ENCODE measurements at regions not wholly inside any gene's neighbourhood (a gene's known extent, or its start where the extent isn't known, plus 50 kb on each side); places are given as distances from the start of the nearest gene placed in this dataset.

DNA sequence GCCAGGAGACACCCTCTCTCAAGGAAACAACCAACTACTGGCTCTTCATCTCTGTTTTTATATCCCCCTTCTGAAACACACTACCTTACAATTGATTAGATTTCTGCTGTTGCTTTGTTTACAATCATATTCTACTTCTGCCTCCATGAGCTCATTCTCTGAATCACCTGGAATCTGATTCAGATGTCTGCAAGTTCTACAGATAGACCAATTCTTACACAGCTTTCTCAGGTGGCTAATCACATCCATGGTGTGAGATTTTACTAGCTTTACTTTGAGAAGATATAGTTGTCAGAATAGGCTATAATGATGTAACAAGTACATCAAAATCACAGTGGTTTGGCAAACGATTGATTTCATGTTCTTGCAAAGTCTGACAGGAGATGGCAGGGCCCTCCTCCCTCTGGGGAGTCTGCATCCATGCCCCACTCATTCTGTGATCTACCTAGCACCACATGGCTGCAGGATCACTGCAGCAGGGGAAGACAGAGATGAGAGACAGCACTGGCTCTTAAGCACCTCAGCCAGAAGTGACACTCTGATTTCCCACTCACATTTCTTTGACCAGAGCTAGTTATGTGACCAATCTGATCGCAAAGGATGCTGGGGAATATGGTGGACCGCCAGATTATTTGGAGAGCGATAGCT, 243.7 kb downstream of the FOXO1 start:
- no peak for TF ChIP-seq EZH2phosphoT487 (IDR thresholded peaks at IDR 0.05; ENCODE audit: unreplicated experiment)
- TF ChIP-seq EZH2 (IDR thresholded peaks at IDR 0.05; ENCODE audit: low read depth, unreplicated experiment): no peak
- TF ChIP-seq, protein P1, sequence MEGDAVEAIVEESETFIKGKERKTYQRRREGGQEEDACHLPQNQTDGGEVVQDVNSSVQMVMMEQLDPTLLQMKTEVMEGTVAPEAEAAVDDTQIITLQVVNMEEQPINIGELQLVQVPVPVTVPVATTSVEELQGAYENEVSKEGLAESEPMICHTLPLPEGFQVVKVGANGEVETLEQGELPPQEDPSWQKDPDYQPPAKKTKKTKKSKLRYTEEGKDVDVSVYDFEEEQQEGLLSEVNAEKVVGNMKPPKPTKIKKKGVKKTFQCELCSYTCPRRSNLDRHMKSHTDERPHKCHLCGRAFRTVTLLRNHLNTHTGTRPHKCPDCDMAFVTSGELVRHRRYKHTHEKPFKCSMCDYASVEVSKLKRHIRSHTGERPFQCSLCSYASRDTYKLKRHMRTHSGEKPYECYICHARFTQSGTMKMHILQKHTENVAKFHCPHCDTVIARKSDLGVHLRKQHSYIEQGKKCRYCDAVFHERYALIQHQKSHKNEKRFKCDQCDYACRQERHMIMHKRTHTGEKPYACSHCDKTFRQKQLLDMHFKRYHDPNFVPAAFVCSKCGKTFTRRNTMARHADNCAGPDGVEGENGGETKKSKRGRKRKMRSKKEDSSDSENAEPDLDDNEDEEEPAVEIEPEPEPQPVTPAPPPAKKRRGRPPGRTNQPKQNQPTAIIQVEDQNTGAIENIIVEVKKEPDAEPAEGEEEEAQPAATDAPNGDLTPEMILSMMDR (conservative IDR thresholded peaks at IDR 0.05; ENCODE audit: low read depth in 2 of 2): no peak
- TF ChIP-seq ZNF331 (CRISPR knock-in tag; IDR thresholded peaks at IDR 0.05; ENCODE audit: low read depth): no peak
- TF ChIP-seq POLR2AphosphoS5 (IDR thresholded peaks at IDR 0.05; ENCODE audit: low read depth): no peak
- TF ChIP-seq, protein P2, sequence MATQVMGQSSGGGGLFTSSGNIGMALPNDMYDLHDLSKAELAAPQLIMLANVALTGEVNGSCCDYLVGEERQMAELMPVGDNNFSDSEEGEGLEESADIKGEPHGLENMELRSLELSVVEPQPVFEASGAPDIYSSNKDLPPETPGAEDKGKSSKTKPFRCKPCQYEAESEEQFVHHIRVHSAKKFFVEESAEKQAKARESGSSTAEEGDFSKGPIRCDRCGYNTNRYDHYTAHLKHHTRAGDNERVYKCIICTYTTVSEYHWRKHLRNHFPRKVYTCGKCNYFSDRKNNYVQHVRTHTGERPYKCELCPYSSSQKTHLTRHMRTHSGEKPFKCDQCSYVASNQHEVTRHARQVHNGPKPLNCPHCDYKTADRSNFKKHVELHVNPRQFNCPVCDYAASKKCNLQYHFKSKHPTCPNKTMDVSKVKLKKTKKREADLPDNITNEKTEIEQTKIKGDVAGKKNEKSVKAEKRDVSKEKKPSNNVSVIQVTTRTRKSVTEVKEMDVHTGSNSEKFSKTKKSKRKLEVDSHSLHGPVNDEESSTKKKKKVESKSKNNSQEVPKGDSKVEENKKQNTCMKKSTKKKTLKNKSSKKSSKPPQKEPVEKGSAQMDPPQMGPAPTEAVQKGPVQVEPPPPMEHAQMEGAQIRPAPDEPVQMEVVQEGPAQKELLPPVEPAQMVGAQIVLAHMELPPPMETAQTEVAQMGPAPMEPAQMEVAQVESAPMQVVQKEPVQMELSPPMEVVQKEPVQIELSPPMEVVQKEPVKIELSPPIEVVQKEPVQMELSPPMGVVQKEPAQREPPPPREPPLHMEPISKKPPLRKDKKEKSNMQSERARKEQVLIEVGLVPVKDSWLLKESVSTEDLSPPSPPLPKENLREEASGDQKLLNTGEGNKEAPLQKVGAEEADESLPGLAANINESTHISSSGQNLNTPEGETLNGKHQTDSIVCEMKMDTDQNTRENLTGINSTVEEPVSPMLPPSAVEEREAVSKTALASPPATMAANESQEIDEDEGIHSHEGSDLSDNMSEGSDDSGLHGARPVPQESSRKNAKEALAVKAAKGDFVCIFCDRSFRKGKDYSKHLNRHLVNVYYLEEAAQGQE (IDR thresholded peaks at IDR 0.05; ENCODE audit: unreplicated experiment): no peak
- no peak for TF ChIP-seq CREB1 (CRISPR knock-in tag; IDR thresholded peaks at IDR 0.05; ENCODE audit: low read depth)
- TF ChIP-seq, protein P3, sequence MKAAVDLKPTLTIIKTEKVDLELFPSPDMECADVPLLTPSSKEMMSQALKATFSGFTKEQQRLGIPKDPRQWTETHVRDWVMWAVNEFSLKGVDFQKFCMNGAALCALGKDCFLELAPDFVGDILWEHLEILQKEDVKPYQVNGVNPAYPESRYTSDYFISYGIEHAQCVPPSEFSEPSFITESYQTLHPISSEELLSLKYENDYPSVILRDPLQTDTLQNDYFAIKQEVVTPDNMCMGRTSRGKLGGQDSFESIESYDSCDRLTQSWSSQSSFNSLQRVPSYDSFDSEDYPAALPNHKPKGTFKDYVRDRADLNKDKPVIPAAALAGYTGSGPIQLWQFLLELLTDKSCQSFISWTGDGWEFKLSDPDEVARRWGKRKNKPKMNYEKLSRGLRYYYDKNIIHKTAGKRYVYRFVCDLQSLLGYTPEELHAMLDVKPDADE (IDR thresholded peaks at IDR 0.05): no peak

All from GM23338 (cell line).